Esophagus squamous epithelium (tissue), 5 donors: ENCODE measurements at regions not wholly inside any gene's neighbourhood (a gene's known extent, or its start where the extent isn't known, plus 50 kb on each side); places are given as distances from the start of the nearest gene placed in this dataset.

Experiments used
- DNase-seq: peaks from one replicate; lab custom pipeline; 2025; lab: John Stamatoyannopoulos, UW
- H3K27ac ChIP-seq, 4 donors: fragments of 200-600 bp; sonication (generic); one replicate each; pipeline ENCODE4 v1.5.1; 2016 to 2019; ENCODE audit warnings: mild to moderate bottlenecking in 1 of 4
- H3K27me3 ChIP-seq, 4 donors: fragments of 200-600 bp; sonication (generic); 1 replicate in 3 of 4; 2 replicates in 1 of 4; pipeline versions ENCODE4 v1.5.1 to v1.6.0; 2017 to 2021; ENCODE audit warnings: antibody characterized with exemption in 1 of 4
- H3K36me3 ChIP-seq, 3 donors: fragments of 200-600 bp; sonication (generic); one replicate each; pipeline ENCODE4 v1.5.1; 2016 to 2019
- H3K4me1 ChIP-seq, 3 donors: fragments of 200-600 bp; sonication (generic); one replicate each; pipeline ENCODE4 v1.5.1; 2017 to 2019
- H3K4me3 ChIP-seq, 4 donors: fragments of 200-600 bp; sonication (generic); 1 replicate in 3 of 4; 2 replicates in 1 of 4; pipeline ENCODE4 v1.5.1; 2016 to 2019; ENCODE audit warnings: mild to moderate bottlenecking in 2 of 4, moderate library complexity in 1 of 4
- H3K9me3 ChIP-seq, 3 donors: fragments of 200-600 bp; sonication (generic); one replicate each; pipeline ENCODE4 v1.5.1; 2016 to 2019
- CTCF ChIP-seq, 6 experiments: fragments of 450-650 bp in 4 of 6; fragments of 200-600 bp in 2 of 6; sonication (generic) in 2 of 6; IDR thresholded peaks; one replicate each; pipeline ENCODE4 v1.5.1; 2016 to 2019; ENCODE audit warnings: antibody characterized with exemption in 6 of 6, mild to moderate bottlenecking in 4 of 6, moderate library complexity in 4 of 6
- POLR2A ChIP-seq, 4 donors: fragments of 450-650 bp; IDR thresholded peaks; one replicate each; pipeline ENCODE4 v1.6.1; 2017; ENCODE audit warnings: antibody characterized with exemption in 4 of 4, mild to moderate bottlenecking in 4 of 4, moderate library complexity in 3 of 4
- WGBS, 2 donors: methylation state at CpG; one replicate each; pipeline ENCODE4 v1.1.5; 2018; 5-methylcytosine and 5-hydroxymethylcytosine counted together
- intact Hi-C: fragments of 100-400 bp; cut with DNase I; formaldehyde crosslinking; loops from one replicate; pipeline ENCODE4 v1.15.0; 2022
- donor health status: DM: yes; HTN: yes; CAD: no.

GRCh38 chr20:39894067-39894466, 795.0 kb downstream of the MAFB start:
- intact Hi-C loops, result loop anchor here (10.0 kb wide), 1 partner anchor 609 kb away; no protein-coding TSS in a partner anchor
- no peaks in the 10 kb centered on the region for H3K27me3 ChIP-seq

GRCh38 chr20:39893003-39893685, 795.9 kb downstream of the MAFB start:
- WGBS, 2 donors, result 42 to 48% methylated on average over 1 of the region's 1 CpG
- intact Hi-C loops, result loop anchor here (10.0 kb wide), 1 partner anchor 608 kb away; no protein-coding TSS in a partner anchor
- Histone ChIP-seq H3K27me3 (no peaks in the 10 kb centered on the region), H3K36me3 (no peaks in the 10 kb centered on the region), H3K27ac (no peak overlapping the region), H3K9me3 (no peaks in the 10 kb centered on the region), H3K4me3 (no peak overlapping the region), H3K4me1 (no peaks in the 10 kb centered on the region)
- no peak for DNase-seq
- TF ChIP-seq CTCF (IDR thresholded peaks at IDR 0.05), result no peak
- no peak for TF ChIP-seq POLR2A (IDR thresholded peaks at IDR 0.05)

More at GRCh38 chr20:39894067-39894466, 795.0 kb downstream of the MAFB start:
- no peak for DNase-seq
- Histone ChIP-seq H3K9me3 (no peaks in the 10 kb centered on the region), H3K4me1 (no peaks in the 10 kb centered on the region), H3K27ac (no peak overlapping the region), H3K4me3 (no peak overlapping the region), H3K36me3 (no peaks in the 10 kb centered on the region)
- 75 to 80% methylated on average over 2 of the region's 2 CpGs for WGBS, 2 donors
- TF ChIP-seq CTCF (IDR thresholded peaks at IDR 0.05) (no peak), POLR2A (IDR thresholded peaks at IDR 0.05) (no peak)

GRCh38 chr20:39890697-39891096, 798.3 kb downstream of the MAFB start:
- H3K27ac ChIP-seq, result no peak overlapping the region
- no peak overlapping the region for H3K4me3 ChIP-seq
- no peaks in the 10 kb centered on the region for H3K9me3 ChIP-seq
- H3K27me3 ChIP-seq, result no peaks in the 10 kb centered on the region
- TF ChIP-seq CTCF (IDR thresholded peaks at IDR 0.05) (no peak), POLR2A (IDR thresholded peaks at IDR 0.05) (no peak)
- no peaks in the 10 kb centered on the region for H3K36me3 ChIP-seq
- DNase-seq, result no peak
- H3K4me1 ChIP-seq, result no peaks in the 10 kb centered on the region
- WGBS, 2 donors, result 100% methylated on average over 1 of the region's 1 CpG
- intact Hi-C loops, result loop anchor here (10.0 kb wide), 1 partner anchor 606 kb away; no protein-coding TSS in a partner anchor

- TF ChIP-seq POLR2A (IDR thresholded peaks at IDR 0.05), result no peak
- no peak for TF ChIP-seq CTCF (IDR thresholded peaks at IDR 0.05)
- no peaks in the 10 kb centered on the region for H3K27me3 ChIP-seq
- no peaks in the 10 kb centered on the region for H3K9me3 ChIP-seq
- no peaks in the 10 kb centered on the region for H3K36me3 ChIP-seq
- 85 to 92% methylated on average over 2 of the region's 2 CpGs for WGBS, 2 donors
- intact Hi-C loops, result no loop called here
- no peak for DNase-seq
- no peak overlapping the region for H3K4me3 ChIP-seq
- no peak overlapping the region for H3K27ac ChIP-seq
- no peaks in the 10 kb centered on the region for H3K4me1 ChIP-seq
These were observed 800.7 kb downstream of the MAFB start for GRCh38 chr20:39888310-39888709.

GRCh38 chr20:39886650-39887190, 802.3 kb downstream of the MAFB start:
- TF ChIP-seq CTCF (IDR thresholded peaks at IDR 0.05) (no peak), POLR2A (IDR thresholded peaks at IDR 0.05) (no peak)
- Histone ChIP-seq H3K9me3 (no peaks in the 10 kb centered on the region), H3K27ac (peak overlapping the region in 2 of 4 donors; percentile 9 to 25), H3K36me3 (no peaks in the 10 kb centered on the region), H3K4me1 (no peaks in the 10 kb centered on the region), H3K27me3 (no peaks in the 10 kb centered on the region), H3K4me3 (no peak overlapping the region)
- 70 to 72% methylated on average over 3 of the region's 3 CpGs for WGBS, 2 donors
- intact Hi-C loops, result no loop called here
- no peak for DNase-seq
